Tibial artery (tissue), 4 donors: ENCODE measurements at regions not wholly inside any gene's neighbourhood (a gene's known extent, or its start where the extent isn't known, plus 50 kb on each side); places are given as distances from the start of the nearest gene placed in this dataset.

Experiments
- DNase-seq, 2 donors: peaks; one replicate each; pipeline ENCODE4 v3.0.0-alpha.2; 2019
- H3K27ac ChIP-seq, 2 donors: fragments of 200-600 bp; sonication (generic) in 1 of 2; 1 replicate in 1 of 2; 2 replicates in 1 of 2; pipeline ENCODE4 v1.5.1; 2018 to 2019; ENCODE audit warnings: mild to moderate bottlenecking in 1 of 2
- H3K27me3 ChIP-seq, 2 donors: fragments of 200-600 bp; sonication (generic) in 1 of 2; one replicate each; pipeline versions ENCODE4 v1.5.1 to v1.6.0; 2016 to 2019
- H3K36me3 ChIP-seq, 3 donors: fragments of 200-600 bp; sonication (generic) in 2 of 3; one replicate each; pipeline ENCODE4 v1.5.1; 2016 to 2019; ENCODE audit warnings: mild to moderate bottlenecking in 2 of 3
- H3K4me1 ChIP-seq, 4 donors: fragments of 200-600 bp; sonication (generic) in 2 of 4; 1 replicate in 3 of 4; 2 replicates in 1 of 4; pipeline ENCODE4 v1.5.1; 2016 to 2019
- H3K4me3 ChIP-seq, 2 donors: fragments of 200-600 bp; sonication (generic) in 1 of 2; 1 replicate in 1 of 2; 2 replicates in 1 of 2; pipeline ENCODE4 v1.5.1; 2018 to 2019; ENCODE audit warnings: mild to moderate bottlenecking in 2 of 2
- H3K9me3 ChIP-seq, 3 donors: fragments of 200-600 bp; sonication (generic) in 1 of 3; one replicate each; pipeline ENCODE4 v1.5.1; 2016 to 2019
- intact Hi-C: fragments of 100-400 bp; cut with DNase I; formaldehyde crosslinking; loops from one replicate; pipeline ENCODE4 v1.15.0; 2023; ENCODE audit warnings: low total_unique reads
- TF ChIP-seq, protein P1 (sequence below), 2 experiments: fragments of 200-600 bp in 1 of 2; fragments of 450-650 bp in 1 of 2; IDR thresholded peaks; one replicate each; pipeline ENCODE4 v1.5.1; 2017 to 2019; ENCODE audit warnings: antibody characterized with exemption in 2 of 2, mild to moderate bottlenecking in 1 of 2, moderate library complexity in 1 of 2

- Histone ChIP-seq H3K27me3 (no peaks in the 10 kb centered on the region), H3K4me3 (no peak overlapping the region), H3K27ac (no peak overlapping the region), H3K9me3 (no peaks in the 10 kb centered on the region), H3K36me3 (no peaks in the 10 kb centered on the region), H3K4me1 (peaks cover 0 to 24% (median 10%) of the 10 kb centered on the region in 4 donors)
- TF ChIP-seq, protein P1, sequence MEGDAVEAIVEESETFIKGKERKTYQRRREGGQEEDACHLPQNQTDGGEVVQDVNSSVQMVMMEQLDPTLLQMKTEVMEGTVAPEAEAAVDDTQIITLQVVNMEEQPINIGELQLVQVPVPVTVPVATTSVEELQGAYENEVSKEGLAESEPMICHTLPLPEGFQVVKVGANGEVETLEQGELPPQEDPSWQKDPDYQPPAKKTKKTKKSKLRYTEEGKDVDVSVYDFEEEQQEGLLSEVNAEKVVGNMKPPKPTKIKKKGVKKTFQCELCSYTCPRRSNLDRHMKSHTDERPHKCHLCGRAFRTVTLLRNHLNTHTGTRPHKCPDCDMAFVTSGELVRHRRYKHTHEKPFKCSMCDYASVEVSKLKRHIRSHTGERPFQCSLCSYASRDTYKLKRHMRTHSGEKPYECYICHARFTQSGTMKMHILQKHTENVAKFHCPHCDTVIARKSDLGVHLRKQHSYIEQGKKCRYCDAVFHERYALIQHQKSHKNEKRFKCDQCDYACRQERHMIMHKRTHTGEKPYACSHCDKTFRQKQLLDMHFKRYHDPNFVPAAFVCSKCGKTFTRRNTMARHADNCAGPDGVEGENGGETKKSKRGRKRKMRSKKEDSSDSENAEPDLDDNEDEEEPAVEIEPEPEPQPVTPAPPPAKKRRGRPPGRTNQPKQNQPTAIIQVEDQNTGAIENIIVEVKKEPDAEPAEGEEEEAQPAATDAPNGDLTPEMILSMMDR (IDR thresholded peaks at IDR 0.05), result no peak
- no peak for DNase-seq
- intact Hi-C loops, result no loop called here
Measured at GRCh38 chr10:121284936-121285335, 313.3 kb downstream of the FGFR2 start.

DNA sequence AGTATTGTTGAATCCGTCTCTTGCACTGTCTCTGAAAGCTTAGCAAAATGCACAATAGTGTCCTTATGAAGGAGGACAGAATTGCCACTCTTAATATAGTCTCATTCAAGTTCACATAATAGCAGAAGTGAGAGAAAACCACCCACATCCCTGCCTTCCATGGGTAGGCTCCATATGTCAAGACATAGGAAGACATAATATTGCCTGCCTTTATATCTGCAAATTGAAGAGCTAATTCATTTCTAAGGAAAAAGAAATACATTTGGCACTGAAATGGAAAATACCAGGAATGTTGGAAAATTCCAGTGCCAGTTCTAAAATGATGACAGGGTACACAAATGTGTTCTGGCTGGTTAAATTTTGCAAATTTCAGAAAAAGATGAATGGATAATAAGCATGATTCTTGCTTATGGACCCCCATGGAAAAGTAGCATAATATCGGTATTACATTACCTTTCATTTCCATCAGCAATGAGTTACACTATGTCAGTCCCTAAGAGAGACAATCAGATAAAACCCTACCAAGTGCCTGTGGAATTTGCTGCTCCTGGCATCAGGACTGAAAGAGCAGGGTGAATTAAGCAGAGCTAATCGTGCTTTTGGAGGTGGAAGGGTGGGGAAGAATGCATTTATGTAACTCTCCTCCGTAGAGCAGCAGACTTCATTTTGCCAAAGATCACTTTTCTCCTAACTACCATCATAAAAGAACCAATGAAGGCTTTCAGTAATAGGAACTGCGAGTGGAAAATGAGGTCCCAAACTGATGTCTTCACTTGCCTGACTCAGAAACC is 312.6 kb downstream of the FGFR2 start:
- no peaks in the 10 kb centered on the region for H3K36me3 ChIP-seq
- H3K4me1 ChIP-seq, result peaks cover 0 to 24% (median 10%) of the 10 kb centered on the region in 4 donors
- H3K4me3 ChIP-seq, result no peak overlapping the region
- H3K9me3 ChIP-seq, result no peaks in the 10 kb centered on the region
- intact Hi-C loops, result no loop called here
- no peak overlapping the region for H3K27ac ChIP-seq
- TF ChIP-seq, protein P1 (IDR thresholded peaks at IDR 0.05), result no peak
- DNase-seq, result no peak
- no peaks in the 10 kb centered on the region for H3K27me3 ChIP-seq

DNA sequence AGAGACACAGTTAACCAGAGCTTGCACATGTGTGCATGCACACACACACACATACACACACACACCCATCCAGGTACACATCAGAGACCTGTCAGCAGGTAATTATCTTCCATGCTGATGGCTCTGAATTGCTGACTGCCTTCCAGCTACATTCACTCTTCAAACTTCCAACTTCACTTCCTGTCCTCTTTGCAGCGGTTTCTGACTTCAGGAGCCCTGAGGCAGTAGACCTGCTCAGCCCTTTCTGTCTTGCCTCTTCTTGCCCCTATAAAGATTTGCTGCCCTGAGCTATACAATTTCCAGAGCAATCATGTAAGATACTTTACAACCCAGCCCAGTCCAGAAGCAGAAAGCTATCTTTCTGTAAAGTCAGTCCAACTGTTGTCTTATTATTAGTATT is 310.2 kb downstream of the FGFR2 start:
- TF ChIP-seq, protein P1 (IDR thresholded peaks at IDR 0.05), result no peak
- H3K27me3 ChIP-seq, result no peaks in the 10 kb centered on the region
- H3K27ac ChIP-seq, result no peak overlapping the region
- no peak overlapping the region for H3K4me3 ChIP-seq
- no peaks in the 10 kb centered on the region for H3K9me3 ChIP-seq
- no peak for DNase-seq
- peaks cover 0 to 24% (median 10%) of the 10 kb centered on the region in 4 donors for H3K4me1 ChIP-seq
- intact Hi-C loops, result no loop called here
- no peaks in the 10 kb centered on the region for H3K36me3 ChIP-seq

DNA sequence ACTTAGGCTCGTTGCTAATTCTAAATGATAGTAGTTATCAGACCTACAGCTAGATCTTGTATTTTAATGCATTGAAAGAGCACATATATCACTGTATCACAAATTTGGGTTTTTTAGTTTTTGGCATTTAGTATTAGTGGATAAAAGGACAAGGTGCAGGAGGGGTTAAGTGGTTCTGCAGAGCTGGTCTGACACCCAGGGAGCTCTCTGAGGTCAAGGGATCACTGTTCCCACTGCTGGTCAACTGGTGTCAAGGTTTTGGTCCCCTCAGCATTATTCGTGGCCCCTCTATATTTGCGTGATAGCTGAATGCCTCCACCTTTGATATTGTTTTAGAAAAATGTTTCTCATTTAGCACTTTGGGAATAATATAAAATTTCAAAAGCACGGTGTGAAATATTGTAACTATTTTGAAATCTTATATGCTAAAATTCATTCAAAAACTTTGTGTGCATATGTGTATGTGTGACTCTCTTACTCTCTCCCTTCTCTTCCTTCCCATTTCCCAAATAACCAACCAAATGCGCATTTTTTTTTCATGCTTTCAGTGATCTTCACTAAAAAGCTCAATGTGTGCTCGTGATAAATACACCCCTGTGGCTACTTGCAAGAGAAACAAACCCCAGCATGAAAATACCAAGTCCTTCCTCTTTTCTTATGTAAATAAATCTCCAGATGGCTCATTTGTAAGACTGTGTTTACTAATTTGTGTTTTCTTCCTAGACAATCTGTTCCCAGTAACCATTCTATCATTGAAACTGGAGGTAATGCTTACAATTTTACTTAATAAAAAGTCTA is 309.2 kb downstream of the FGFR2 start:
- Histone ChIP-seq H3K27me3 (peaks cover 0 to 3% of the 10 kb centered on the region in 2 donors), H3K4me1 (peaks cover 0 to 24% (median 10%) of the 10 kb centered on the region in 4 donors), H3K9me3 (no peaks in the 10 kb centered on the region), H3K4me3 (no peak overlapping the region), H3K27ac (no peak overlapping the region), H3K36me3 (no peaks in the 10 kb centered on the region)
- TF ChIP-seq, protein P1 (IDR thresholded peaks at IDR 0.05), result no peak
- no peak for DNase-seq
- intact Hi-C loops, result no loop called here

DNA sequence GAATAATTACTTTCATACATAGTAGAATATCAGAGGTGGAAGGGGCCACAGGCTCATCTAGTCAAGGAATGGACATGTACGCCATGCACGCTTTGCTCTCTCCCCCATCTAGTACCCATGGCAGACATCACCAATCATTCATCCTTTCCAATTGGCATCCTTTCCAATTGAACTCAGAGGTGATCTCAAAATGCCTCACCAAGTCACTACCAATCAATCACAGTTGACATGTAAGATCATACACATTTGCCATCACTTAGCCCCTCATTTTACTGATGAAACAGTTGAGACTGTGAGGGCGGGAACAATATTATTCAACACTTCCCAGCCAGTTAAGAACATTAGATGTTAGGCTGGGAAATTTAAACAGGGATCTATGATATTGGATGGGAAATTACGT is 308.4 kb downstream of the FGFR2 start:
- peaks cover 0 to 3% of the 10 kb centered on the region in 2 donors for H3K27me3 ChIP-seq
- H3K9me3 ChIP-seq, result no peaks in the 10 kb centered on the region
- no peak for DNase-seq
- no peak overlapping the region for H3K27ac ChIP-seq
- no peaks in the 10 kb centered on the region for H3K36me3 ChIP-seq
- TF ChIP-seq, protein P1 (IDR thresholded peaks at IDR 0.05), result no peak
- intact Hi-C loops, result no loop called here
- H3K4me3 ChIP-seq, result no peak overlapping the region
- peaks cover 0 to 18% (median 9%) of the 10 kb centered on the region in 4 donors for H3K4me1 ChIP-seq
